H1 (cell line): ENCODE measurements at regions not wholly inside any gene's neighbourhood (a gene's known extent, or its start where the extent isn't known, plus 50 kb on each side); places are given as distances from the start of the nearest gene placed in this dataset.

Source experiments
- CTCF ChIA-PET: fragments of 300-600 bp; sonication (Branson Sonifier 250); formaldehyde crosslinking; loops from one replicate; lab custom pipeline; 2021; ENCODE audit not compliant: partially characterized antibody; lab: Charles Lee
- POLR2A ChIA-PET: fragments of 300-600 bp; sonication (Branson Sonifier 250); formaldehyde crosslinking; loops from one replicate; lab custom pipeline; 2021; ENCODE audit warnings: inconsistent platforms; ENCODE audit not compliant: partially characterized antibody; lab: Charles Lee
- DNase-seq, 2 experiments: peaks; one replicate each; pipeline versions ENCODE4 v3.0.0 to v3.0.0-alpha.2; 2010 to 2022; ENCODE audit warnings: low spot score in 2 of 2, low read depth in 1 of 2, mixed read lengths in 1 of 2
- FAIRE-seq: peaks from 2 replicates; lab custom pipeline; 2011; peaks lifted over from hg19 to GRCh38; lab: Jason Lieb, UNC
- H2AFZ ChIP-seq: 2 replicates; pipeline ENCODE4 v1.8.1; 2012; ENCODE audit warnings: low read length, inconsistent platforms
- H2AK5ac ChIP-seq: 2 replicates; pipeline ENCODE4 v1.6.1; 2013; ENCODE audit warnings: low read depth, low read length
- H2BK120ac ChIP-seq: replicated peaks from 2 replicates; pipeline ENCODE3; 2013; ENCODE audit warnings: low read depth, low read length, inconsistent platforms
- H2BK12ac ChIP-seq: 2 replicates; pipeline ENCODE4 v1.6.1; 2013; ENCODE audit warnings: low read depth, low read length
- H2BK15ac ChIP-seq: 2 replicates; pipeline ENCODE4 v1.6.1; 2013; ENCODE audit warnings: low read length
- H2BK20ac ChIP-seq: 2 replicates; pipeline ENCODE4 v1.6.1; 2013; ENCODE audit warnings: low read length
- H2BK5ac ChIP-seq: 2 replicates; pipeline ENCODE4 v1.6.1; 2013; ENCODE audit warnings: low read depth, low read length
- H3K14ac ChIP-seq: 2 replicates; pipeline ENCODE4 v1.6.1; 2013; ENCODE audit warnings: inconsistent platforms; ENCODE audit not compliant: insufficient read length
- H3K18ac ChIP-seq: 2 replicates; pipeline ENCODE4 v1.6.1; 2013; ENCODE audit warnings: low read length; ENCODE audit errors: extremely low read depth
- H3K23ac ChIP-seq: 2 replicates; pipeline ENCODE4 v1.6.1; 2013; ENCODE audit warnings: inconsistent platforms; ENCODE audit not compliant: insufficient read length
- H3K23me2 ChIP-seq: 2 replicates; pipeline ENCODE4 v1.6.1; 2013; ENCODE audit warnings: low read depth, low read length
- H3K27ac ChIP-seq: 2 replicates; pipeline ENCODE4 v1.6.1; 2011; ENCODE audit warnings: low read depth, low read length, inconsistent platforms
- H3K27me3 ChIP-seq, 4 experiments: replicated peaks in 1 of 4; 1 replicate in 1 of 4; 2 replicates in 3 of 4; pipeline versions ENCODE4 v1.6.1 to v1.8.1; 2011 to 2013; ENCODE audit warnings: low read length in 3 of 4, mild to moderate bottlenecking in 3 of 4, inconsistent platforms in 2 of 4, mixed read lengths in 2 of 4, moderate library complexity in 1 of 4; ENCODE audit not compliant: control insufficient read depth in 3 of 4, insufficient read depth in 3 of 4; ENCODE audit errors: extremely low read depth in 1 of 4
- H3K36me3 ChIP-seq, 4 experiments: 2 replicates each; pipeline versions ENCODE4 v1.6.1 to v1.8.1; 2011 to 2013; ENCODE audit warnings: mild to moderate bottlenecking in 4 of 4, low read length in 3 of 4, moderate library complexity in 2 of 4, control low read depth in 1 of 4, inconsistent platforms in 1 of 4; ENCODE audit not compliant: insufficient read depth in 4 of 4, control insufficient read depth in 2 of 4
- H3K4ac ChIP-seq: replicated peaks from 2 replicates; pipeline ENCODE3; 2013; ENCODE audit warnings: low read length, low read depth, mixed read lengths, inconsistent platforms; ENCODE audit not compliant: insufficient read length
- H3K4me1 ChIP-seq, 4 experiments: replicated peaks in 1 of 4; 1 replicate in 1 of 4; 2 replicates in 3 of 4; pipeline versions ENCODE4 v1.6.1 to v1.8.1; 2011 to 2013; ENCODE audit warnings: low read length in 3 of 4, inconsistent platforms in 2 of 4, mixed read lengths in 1 of 4; ENCODE audit not compliant: insufficient read depth in 4 of 4, control insufficient read depth in 3 of 4
- H3K4me2 ChIP-seq, 2 experiments: 2 replicates each; pipeline versions ENCODE4 v1.6.1 to v1.8.1; 2011 to 2013; ENCODE audit warnings: low read depth in 2 of 2, low read length in 2 of 2, control low read depth in 1 of 2, inconsistent platforms in 1 of 2, mild to moderate bottlenecking in 1 of 2; ENCODE audit not compliant: insufficient read depth in 1 of 2
- H3K4me3 ChIP-seq, 4 experiments: fragments of 200-600, 300-600 bp in 1 of 4; sonication (generic), shearing (Covaris generic), sonication (Bioruptor Twin) in 1 of 4; 2 replicates each; pipeline versions ENCODE4 v1.5.1 to v1.8.1; 2011 to 2016; ENCODE audit warnings: low read length in 4 of 4, low read depth in 3 of 4, control low read depth in 2 of 4, inconsistent platforms in 2 of 4, mild to moderate bottlenecking in 2 of 4, mixed read lengths in 1 of 4, moderate library complexity in 1 of 4; ENCODE audit not compliant: insufficient read depth in 2 of 4; ENCODE audit errors: extremely low read depth in 1 of 4
- H3K56ac ChIP-seq: replicated peaks from 2 replicates; pipeline ENCODE3; 2013; ENCODE audit warnings: low read depth, mild to moderate bottlenecking, mixed read lengths, low read length, inconsistent platforms; ENCODE audit not compliant: insufficient read length
- H3K79me1 ChIP-seq: 2 replicates; pipeline ENCODE4 v1.6.1; 2013; ENCODE audit warnings: low read depth, low read length, control low read depth
- H3K79me2 ChIP-seq, 2 experiments: 2 replicates each; pipeline versions ENCODE4 v1.6.1 to v1.8.1; 2012 to 2013; ENCODE audit warnings: low read length in 2 of 2, mild to moderate bottlenecking in 2 of 2, inconsistent platforms in 1 of 2; ENCODE audit not compliant: insufficient read depth in 2 of 2, control insufficient read depth in 1 of 2
- H3K9ac ChIP-seq, 4 experiments: replicated peaks in 1 of 4; 1 replicate in 1 of 4; 2 replicates in 3 of 4; pipeline versions ENCODE4 v1.6.1 to v1.8.1; 2011 to 2013; ENCODE audit warnings: low read depth in 3 of 4, low read length in 3 of 4, control low read depth in 2 of 4, mild to moderate bottlenecking in 2 of 4, moderate library complexity in 2 of 4, inconsistent platforms in 1 of 4; ENCODE audit errors: extremely low read depth in 1 of 4
- H3K9me3 ChIP-seq, 2 experiments: 2 replicates each; pipeline versions ENCODE4 v1.6.1 to v1.8.1; 2012 to 2013; ENCODE audit warnings: mild to moderate bottlenecking in 2 of 2, moderate library complexity in 2 of 2, control low read depth in 1 of 2, inconsistent platforms in 1 of 2, low read depth in 1 of 2, low read length in 1 of 2, mixed read lengths in 1 of 2; ENCODE audit not compliant: insufficient read depth in 2 of 2
- H4K20me1 ChIP-seq, 2 experiments: replicated peaks in 1 of 2; 2 replicates each; pipeline versions ENCODE3 to v1.8.1; 2011 to 2013; ENCODE audit warnings: inconsistent platforms in 2 of 2, low read length in 2 of 2, mild to moderate bottlenecking in 1 of 2; ENCODE audit not compliant: insufficient read depth in 2 of 2, control insufficient read depth in 1 of 2
- H4K5ac ChIP-seq: 2 replicates; pipeline ENCODE4 v1.6.1; 2013; ENCODE audit warnings: low read length, low read depth, mixed read lengths, inconsistent platforms; ENCODE audit not compliant: insufficient read length
- H4K8ac ChIP-seq: 2 replicates; pipeline ENCODE4 v1.8.0; 2013; ENCODE audit warnings: mild to moderate bottlenecking, moderate library complexity, low read length, inconsistent platforms; ENCODE audit not compliant: insufficient read depth; ENCODE audit errors: extremely low read depth
- H4K91ac ChIP-seq: replicated peaks from 2 replicates; pipeline ENCODE3; 2013; ENCODE audit warnings: low read length, mixed read lengths, inconsistent platforms; ENCODE audit not compliant: insufficient read length
- CBX8 ChIP-seq: fragments of 300-800, 300-1000 bp; sonication (generic); IDR thresholded peaks from 2 replicates; pipeline ENCODE4 v1.7.1; 2016; ENCODE audit warnings: low read depth, low read length, borderline replicate concordance
- CEBPB ChIP-seq: IDR thresholded peaks from 2 replicates; pipeline ENCODE4 v1.6.1; 2012; ENCODE audit warnings: low read depth, low read length
- JUND ChIP-seq: IDR thresholded peaks from 2 replicates; pipeline ENCODE4 v1.6.1; 2011; ENCODE audit warnings: mild to moderate bottlenecking, improper control_type of control experiment, low read length
- NANOG ChIP-seq: IDR thresholded peaks from 2 replicates; pipeline ENCODE4 v1.6.1; 2011; ENCODE audit warnings: low read length, low read depth, mild to moderate bottlenecking, inconsistent platforms; ENCODE audit not compliant: insufficient read depth, poor library complexity, severe bottlenecking
- POLR2AphosphoS5 ChIP-seq: IDR thresholded peaks from 2 replicates; pipeline ENCODE4 v1.6.1; 2011; ENCODE audit warnings: low read depth, low read length
- RAD21 ChIP-seq, 2 experiments: IDR thresholded peaks in 1 of 2; conservative IDR thresholded peaks in 1 of 2; 2 replicates each; pipeline ENCODE4 v1.6.1; 2011; ENCODE audit warnings: low read depth in 2 of 2, low read length in 2 of 2, improper control_type of control experiment in 1 of 2, inconsistent platforms in 1 of 2, mild to moderate bottlenecking in 1 of 2, moderate library complexity in 1 of 2
- SIN3A ChIP-seq, 2 experiments: IDR thresholded peaks in 1 of 2; conservative IDR thresholded peaks in 1 of 2; 2 replicates each; pipeline ENCODE4 v1.6.1; 2011 to 2012; ENCODE audit warnings: low read length in 2 of 2, improper control_type of control experiment in 1 of 2, low read depth in 1 of 2, mild to moderate bottlenecking in 1 of 2
- TCF12 ChIP-seq: IDR thresholded peaks from 2 replicates; pipeline ENCODE4 v1.6.1; 2011; ENCODE audit warnings: low read depth, mild to moderate bottlenecking, low read length
- WGBS, 2 experiments: shearing (Covaris generic) in 1 of 2; methylation state at CpG; one replicate each; pipeline versions ENCODE4 v1.1.6 to v1.1.7; 2013 to 2015; ENCODE audit warnings: low lambda C conversion rate in 2 of 2, mixed read lengths in 2 of 2, inconsistent platforms in 1 of 2, low coverage in 1 of 2, missing lambda C conversion rate in 1 of 2; ENCODE audit not compliant: insufficient replicate concordance in 2 of 2, insufficient coverage in 1 of 2, insufficient read length in 1 of 2; ENCODE audit errors: extremely low coverage in 1 of 2, missing lambda C conversion rate in 1 of 2; 5-methylcytosine and 5-hydroxymethylcytosine counted together

DNA sequence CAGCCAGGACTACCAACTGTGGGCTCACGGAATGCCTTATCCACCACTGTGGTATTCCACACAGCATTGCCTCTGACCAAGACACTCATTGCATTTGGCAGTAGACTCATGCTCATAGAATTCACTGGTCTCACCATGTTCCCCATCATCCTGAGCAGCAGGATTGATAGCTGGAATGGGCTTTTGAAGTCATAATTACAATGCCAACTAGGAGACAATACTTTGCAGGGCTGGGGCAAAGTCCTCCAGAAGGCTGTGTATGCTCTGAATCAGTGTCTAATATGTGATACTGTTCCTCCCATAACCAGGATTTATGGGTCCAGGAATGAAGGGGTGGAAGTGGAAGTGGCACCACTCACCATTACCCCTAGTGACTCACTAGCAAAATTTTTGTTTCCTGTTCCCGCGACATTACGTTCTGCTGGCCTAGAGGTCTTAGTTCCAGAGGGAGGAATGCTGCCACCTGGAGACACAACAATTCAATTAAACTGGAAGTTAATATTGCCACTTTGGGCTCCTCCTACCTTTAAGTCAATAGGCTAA is 58.6 kb upstream of the CCDC80 start:
- Histone ChIP-seq H3K4me2 (no peak overlapping the region), H4K8ac (no peak overlapping the region), H2BK12ac (no peak overlapping the region), H4K91ac (no peak overlapping the region), H3K4ac (no peak overlapping the region), H2BK120ac (no peak overlapping the region), H3K36me3 (no peaks in the 10 kb centered on the region), H3K79me1 (no peaks in the 10 kb centered on the region), H2AK5ac (no peak overlapping the region), H3K79me2 (no peaks in the 10 kb centered on the region), H2AFZ (no peak overlapping the region), H2BK15ac (0 out of 2 replicates have a peak overlapping the region, but pooled peaks have one; percentile 25), H3K14ac (no peak overlapping the region), H4K20me1 (no peaks in the 10 kb centered on the region), H4K5ac (no peak overlapping the region), H3K9me3 (no peaks in the 10 kb centered on the region), H3K27me3 (no peaks in the 10 kb centered on the region), H3K4me1 (no peaks in the 10 kb centered on the region), H3K56ac (no peak overlapping the region), H3K23me2 (no peaks in the 10 kb centered on the region), H2BK5ac (no peak overlapping the region), H2BK20ac (no peak overlapping the region), H3K9ac (no peak overlapping the region), H3K4me3 (no peak overlapping the region), H3K18ac (no peak overlapping the region), H3K27ac (no peak overlapping the region), H3K23ac (no peak overlapping the region)
- ChIA-PET POLR2A (no interaction called here), CTCF (interaction anchor here (0.7 to 2.3 kb wide), 3 partner anchors 31 to 57 kb away, joined by 3 to 7 read pairs (median 3); no protein-coding TSS in a partner anchor)
- TF ChIP-seq TCF12 (no peak), RAD21 (IDR thresholded peaks at IDR 0.05 in 1 of 2, conservative IDR thresholded peaks at IDR 0.05 in 1 of 2; ENCODE audit: low read depth in 2 of 2, low read length in 2 of 2) (peak; percentile 38 to 54), NANOG (no peak), CEBPB (no peak), JUND (no peak), POLR2AphosphoS5 (no peak), CBX8 (no peak), SIN3A (conservative IDR thresholded peaks at IDR 0.05 in 1 of 2, IDR thresholded peaks at IDR 0.05 in 1 of 2; ENCODE audit: low read depth in 1 of 2, low read length in 2 of 2) (no peak)
- no peak for DNase-seq
- no peak for FAIRE-seq
- 94% methylated on average over 4 of the region's 4 CpGs; no CpG with 5 or more reads in 1 of the 2 experiments for WGBS, 2 experiments
